Esophagus muscularis mucosa (tissue), 4 donors: ENCODE measurements at regions not wholly inside any gene's neighbourhood (a gene's known extent, or its start where the extent isn't known, plus 50 kb on each side); places are given as distances from the start of the nearest gene placed in this dataset.

Experiments used
- DNase-seq: peaks from one replicate; pipeline ENCODE4 v3.0.0-alpha.2; 2017; ENCODE audit errors: extremely low spot score
- H3K27ac ChIP-seq, 4 donors: fragments of 200-600 bp; sonication (generic); replicated peaks in 1 of 4; 1 replicate in 3 of 4; 2 replicates in 1 of 4; pipeline ENCODE4 v1.5.1; 2016 to 2019; ENCODE audit warnings: mild to moderate bottlenecking in 1 of 4
- H3K27me3 ChIP-seq, 4 donors: fragments of 200-600 bp; sonication (generic); one replicate each; pipeline versions ENCODE4 v1.5.1 to v1.6.0; 2016 to 2019
- H3K36me3 ChIP-seq, 4 donors: fragments of 200-600 bp; sonication (generic); one replicate each; pipeline ENCODE4 v1.5.1; 2016 to 2019
- H3K4me1 ChIP-seq, 4 donors: fragments of 200-600 bp; sonication (generic); one replicate each; pipeline ENCODE4 v1.5.1; 2016 to 2019
- H3K4me3 ChIP-seq, 4 donors: fragments of 200-600 bp; sonication (generic); 1 replicate in 2 of 4; 2 replicates in 2 of 4; pipeline ENCODE4 v1.5.1; 2016 to 2019; ENCODE audit warnings: mild to moderate bottlenecking in 4 of 4, moderate library complexity in 1 of 4
- H3K9me3 ChIP-seq, 4 donors: fragments of 200-600 bp; sonication (generic); 1 replicate in 3 of 4; 2 replicates in 1 of 4; pipeline ENCODE4 v1.5.1; 2016 to 2019
- CTCF ChIP-seq, 3 experiments: fragments of 200-600 bp in 2 of 3; fragments of 450-650 bp in 1 of 3; sonication (generic) in 2 of 3; IDR thresholded peaks; one replicate each; pipeline ENCODE4 v1.5.1; 2017 to 2019; ENCODE audit warnings: antibody characterized with exemption in 3 of 3, mild to moderate bottlenecking in 2 of 3, moderate library complexity in 1 of 3
- EP300 ChIP-seq: sonication (generic); formaldehyde crosslinking; IDR thresholded peaks from one replicate; pipeline ENCODE4 v1.6.1; 2017; ENCODE audit warnings: antibody characterized with exemption
- POLR2A ChIP-seq: fragments of 450-650 bp; IDR thresholded peaks from one replicate; pipeline ENCODE4 v1.6.1; 2017; ENCODE audit warnings: antibody characterized with exemption, moderate library complexity, mild to moderate bottlenecking, low read depth
- POLR2AphosphoS5 ChIP-seq, 2 donors: sonication (generic); formaldehyde crosslinking; IDR thresholded peaks; one replicate each; pipeline ENCODE4 v1.6.1; 2017; ENCODE audit warnings: antibody characterized with exemption in 2 of 2
- WGBS: methylation state at CpG from one replicate; pipeline ENCODE4 v1.1.5; 2018; 5-methylcytosine and 5-hydroxymethylcytosine counted together
- intact Hi-C: fragments of 100-400 bp; cut with DNase I; formaldehyde crosslinking; loops from one replicate; pipeline ENCODE4 v1.15.1; 2023

GRCh38 chr11:110947096-110947495, 234.9 kb upstream of the ARHGAP20 start:
- Histone ChIP-seq H3K4me3 (no peak overlapping the region), H3K27me3 (no peaks in the 10 kb centered on the region), H3K4me1 (peaks cover 0 to 8% (median 3%) of the 10 kb centered on the region in 4 donors), H3K36me3 (no peaks in the 10 kb centered on the region), H3K27ac (peak overlapping the region in 3 of 4 donors; percentile 18 to 64 (median 48)), H3K9me3 (no peaks in the 10 kb centered on the region)
- DNase-seq, result no peak
- 46% methylated on average over 3 of the region's 3 CpGs for WGBS
- TF ChIP-seq CTCF (IDR thresholded peaks at IDR 0.05) (no peak), POLR2A (no peak), POLR2AphosphoS5 (IDR thresholded peaks at IDR 0.05) (no peak), EP300 (no peak)
- intact Hi-C loops, result no loop called here

GRCh38 chr11:110939471-110939870, 227.2 kb upstream of the ARHGAP20 start:
- Histone ChIP-seq H3K36me3 (no peaks in the 10 kb centered on the region), H3K27me3 (no peaks in the 10 kb centered on the region), H3K4me1 (no peaks in the 10 kb centered on the region), H3K27ac (no peak overlapping the region), H3K4me3 (no peak overlapping the region), H3K9me3 (no peaks in the 10 kb centered on the region)
- WGBS, result 93% methylated on average over 2 of the region's 2 CpGs
- TF ChIP-seq POLR2A, result no peak
- intact Hi-C loops, result no loop called here
- no peak for DNase-seq

GRCh38 chr11:110935018-110935640, 222.9 kb upstream of the ARHGAP20 start:
- Histone ChIP-seq H3K27me3 (no peaks in the 10 kb centered on the region), H3K4me1 (no peaks in the 10 kb centered on the region), H3K9me3 (no peaks in the 10 kb centered on the region), H3K36me3 (no peaks in the 10 kb centered on the region), H3K27ac (no peak overlapping the region), H3K4me3 (no peak overlapping the region)
- intact Hi-C loops, result no loop called here
- TF ChIP-seq POLR2A, result no peak
- TF ChIP-seq POLR2AphosphoS5 (IDR thresholded peaks at IDR 0.05), result no peak
- no peak for TF ChIP-seq EP300
- TF ChIP-seq CTCF (IDR thresholded peaks at IDR 0.05), result no peak
- DNase-seq, result no peak
- 83% methylated on average over 2 of the region's 2 CpGs for WGBS

- TF ChIP-seq EP300 (no peak), POLR2AphosphoS5 (IDR thresholded peaks at IDR 0.05) (no peak), POLR2A (no peak)
- Histone ChIP-seq H3K27ac (no peak overlapping the region), H3K9me3 (no peaks in the 10 kb centered on the region), H3K4me1 (peaks cover 0 to 10% (median 8%) of the 10 kb centered on the region in 4 donors), H3K4me3 (no peak overlapping the region), H3K36me3 (no peaks in the 10 kb centered on the region), H3K27me3 (no peaks in the 10 kb centered on the region)
- WGBS, result 4% methylated on average over 1 of the region's 1 CpG
- DNase-seq, result no peak
- intact Hi-C loops, result no loop called here
Observed at GRCh38 chr11:110929129-110929528, 216.9 kb upstream of the ARHGAP20 start.

- peaks cover 0 to 15% (median 14%) of the 10 kb centered on the region in 4 donors for H3K4me1 ChIP-seq
- no peaks in the 10 kb centered on the region for H3K36me3 ChIP-seq
- no peak for TF ChIP-seq CTCF (IDR thresholded peaks at IDR 0.05)
- no peak for TF ChIP-seq POLR2A
- TF ChIP-seq POLR2AphosphoS5 (IDR thresholded peaks at IDR 0.05), result no peak
- TF ChIP-seq EP300, result no peak
- intact Hi-C loops, result no loop called here
- 95% methylated on average over 2 of the region's 2 CpGs for WGBS
- no peaks in the 10 kb centered on the region for H3K27me3 ChIP-seq
- no peak overlapping the region for H3K4me3 ChIP-seq
- H3K9me3 ChIP-seq, result no peaks in the 10 kb centered on the region
- no peak for DNase-seq
- no peak overlapping the region for H3K27ac ChIP-seq
Observed at GRCh38 chr11:110928391-110928790, 216.2 kb upstream of the ARHGAP20 start.
